Neural progenitor cell (in vitro differentiated cells): ENCODE measurements at regions not wholly inside any gene's neighbourhood (a gene's known extent, or its start where the extent isn't known, plus 50 kb on each side); places are given as distances from the start of the nearest gene placed in this dataset.

Experiments
- CTCF ChIP-seq: fragments of 200-600 bp; sonication (generic); IDR thresholded peaks from 2 replicates; pipeline ENCODE4 v1.5.1; 2017; ENCODE audit warnings: antibody characterized with exemption, mild to moderate bottlenecking
- EZH2 ChIP-seq: fragments of 200-600 bp; sonication (generic); IDR thresholded peaks from 2 replicates; pipeline ENCODE4 v1.6.1; 2017; ENCODE audit warnings: antibody characterized with exemption, mild to moderate bottlenecking, moderate library complexity
- EZH2phosphoT487 ChIP-seq: fragments of 200-600 bp; sonication (generic); IDR thresholded peaks from 2 replicates; pipeline ENCODE4 v1.6.1; 2017; ENCODE audit warnings: antibody characterized with exemption

- TF ChIP-seq CTCF = no peak
- TF ChIP-seq EZH2phosphoT487 = no peak
- no peak for TF ChIP-seq EZH2
Observed at GRCh38 chr4:133452678-133453077, 303.6 kb downstream of the PCDH10 start.
